ENCODE measurements at regions not wholly inside any gene's neighbourhood (a gene's known extent, or its start where the extent isn't known, plus 50 kb on each side); places are given as distances from the start of the nearest gene placed in this dataset.
"Not testable (repeated sequence)": the region's sequence is repeated elsewhere in the genome, so short reads cannot be mapped to it uniquely, and the experiment has no call there.

- intact Hi-C loops (cut with DNase I): no loop called here
- peaks cover 0 to 9% of the 10 kb centered on the region in 2 donors for H3K9me3 ChIP-seq
- no peak for TF ChIP-seq CTCF (IDR thresholded peaks at IDR 0.05)
- DNase-seq: no peak
- H3K27ac ChIP-seq: no peak overlapping the region
- ATAC-seq: no peak
- no peak overlapping the region for H3K4me3 ChIP-seq
- no peaks in the 10 kb centered on the region for H3K27me3 ChIP-seq
- no peaks in the 10 kb centered on the region for H3K36me3 ChIP-seq
- no peaks in the 10 kb centered on the region for H3K4me1 ChIP-seq
Measured at GRCh38 chr4:115491686-115492085, 378.3 kb upstream of the NDST4 start.

GRCh38 chr4:115489279-115489678, 375.9 kb upstream of the NDST4 start:
- no peaks in the 10 kb centered on the region for H3K4me1 ChIP-seq
- H3K36me3 ChIP-seq: no peaks in the 10 kb centered on the region
- H3K27me3 ChIP-seq: no peaks in the 10 kb centered on the region
- ATAC-seq: no peak
- peaks cover 0 to 5% of the 10 kb centered on the region in 2 donors for H3K9me3 ChIP-seq
- H3K4me3 ChIP-seq: no peak overlapping the region
- DNase-seq: no peak
- H3K27ac ChIP-seq: no peak overlapping the region
- intact Hi-C loops (cut with DNase I): no loop called here
- no peak for TF ChIP-seq CTCF (IDR thresholded peaks at IDR 0.05)

GRCh38 chr4:115485402-115485801, 372.0 kb upstream of the NDST4 start:
- Histone ChIP-seq H3K4me3 (no peak overlapping the region), H3K4me1 (no peaks in the 10 kb centered on the region), H3K27me3 (no peaks in the 10 kb centered on the region), H3K27ac (no peak overlapping the region), H3K36me3 (no peaks in the 10 kb centered on the region), H3K9me3 (no peaks in the 10 kb centered on the region)
- TF ChIP-seq CTCF (IDR thresholded peaks at IDR 0.05): no peak
- DNase-seq (no peak), ATAC-seq (no peak)
- intact Hi-C loops (cut with DNase I): no loop called here

GRCh38 chr4:115484479-115484878, 371.1 kb upstream of the NDST4 start:
- Histone ChIP-seq H3K27ac (no peak overlapping the region), H3K36me3 (no peaks in the 10 kb centered on the region), H3K4me3 (no peak overlapping the region), H3K4me1 (no peaks in the 10 kb centered on the region), H3K27me3 (no peaks in the 10 kb centered on the region), H3K9me3 (no peaks in the 10 kb centered on the region)
- no peak for TF ChIP-seq CTCF (IDR thresholded peaks at IDR 0.05)
- DNase-seq (no peak), ATAC-seq (no peak)
- intact Hi-C loops (cut with DNase I): no loop called here

GRCh38 chr4:115470763-115471162, 357.3 kb upstream of the NDST4 start:
- Histone ChIP-seq H3K27ac (no peak overlapping the region), H3K9me3 (no peaks in the 10 kb centered on the region), H3K36me3 (no peaks in the 10 kb centered on the region), H3K4me1 (no peaks in the 10 kb centered on the region), H3K4me3 (no peak overlapping the region), H3K27me3 (no peaks in the 10 kb centered on the region)
- DNase-seq: no peak
- TF ChIP-seq CTCF (IDR thresholded peaks at IDR 0.05): no peak
- intact Hi-C loops (cut with DNase I): no loop called here
- no peak for ATAC-seq

- H3K36me3 ChIP-seq; ATAC-seq; H3K27me3 ChIP-seq; intact Hi-C loops (cut with DNase I); H3K4me1 ChIP-seq; H3K27ac ChIP-seq; H3K4me3 ChIP-seq; DNase-seq; H3K9me3 ChIP-seq: not testable (repeated sequence)
Measured at GRCh38 chr4:115459301-115459700, 345.9 kb upstream of the NDST4 start.

All from left lung (tissue), 4 donors.